ENCODE measurements at regions not wholly inside any gene's neighbourhood (a gene's known extent, or its start where the extent isn't known, plus 50 kb on each side); places are given as distances from the start of the nearest gene placed in this dataset.

- no peak for TF ChIP-seq CTCF (IDR thresholded peaks at IDR 0.05)
- TF ChIP-seq POLR2A (IDR thresholded peaks at IDR 0.05): no peak
Measured at GRCh38 chr20:54744097-54744496, 268.7 kb downstream of the DOK5 start.
